Panc1 (cell line): ENCODE measurements at regions not wholly inside any gene's neighbourhood (a gene's known extent, or its start where the extent isn't known, plus 50 kb on each side); places are given as distances from the start of the nearest gene placed in this dataset.

Experiments used
- CTCF ChIP-seq: fragments of 450-650 bp; IDR thresholded peaks from 2 replicates; pipeline ENCODE4 v1.5.1; 2017; ENCODE audit warnings: mild to moderate bottlenecking
- POLR2AphosphoS5 ChIP-seq: IDR thresholded peaks from 2 replicates; pipeline ENCODE4 v1.6.1; 2012; ENCODE audit warnings: mild to moderate bottlenecking, low read depth, low read length, moderate library complexity
- REST ChIP-seq, 2 experiments: IDR thresholded peaks; 2 replicates each; pipeline ENCODE4 v1.6.1; 2011 to 2012; ENCODE audit warnings: low read depth in 2 of 2, control low read depth in 1 of 2, low read length in 1 of 2, mild to moderate bottlenecking in 1 of 2, moderate library complexity in 1 of 2; ENCODE audit not compliant: insufficient read depth in 1 of 2

DNA sequence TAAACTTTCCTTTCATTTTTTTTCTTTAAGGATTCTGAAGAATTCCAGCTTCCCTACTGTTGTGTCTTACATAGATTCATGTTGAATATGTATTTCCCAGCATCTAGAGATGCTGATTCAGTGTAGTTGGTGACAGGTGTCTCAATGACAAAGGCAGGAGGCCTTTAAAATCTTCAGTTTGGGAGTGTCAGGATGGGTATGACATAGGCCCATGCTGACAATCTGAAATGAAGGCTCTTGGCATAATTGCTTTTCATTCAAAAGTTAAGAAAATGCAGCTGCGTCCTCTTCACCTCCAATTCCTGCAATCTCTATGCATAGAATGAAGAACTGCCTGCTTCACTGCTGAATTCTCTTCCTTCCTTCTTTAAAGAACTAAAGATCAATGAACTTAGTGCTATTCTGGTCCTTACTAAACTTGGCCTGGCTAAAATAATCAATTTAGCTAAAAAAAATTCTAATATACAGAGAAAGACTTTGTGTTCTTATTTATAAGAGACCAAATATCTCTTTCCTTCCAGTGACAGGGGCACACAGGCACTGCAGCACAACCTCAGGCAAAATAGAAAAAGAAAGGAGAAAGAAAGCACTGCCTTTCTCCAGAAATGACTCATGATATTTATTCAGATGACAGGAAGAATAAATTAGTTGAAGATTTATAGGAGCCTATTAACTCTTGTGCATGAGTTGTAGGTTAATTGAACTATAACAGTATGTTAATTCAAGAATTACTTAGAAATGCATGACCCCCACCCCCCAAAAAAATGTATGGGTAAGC is 152.6 kb upstream of the GBE1 start:
- no peak for TF ChIP-seq POLR2AphosphoS5
- TF ChIP-seq REST (IDR thresholded peaks at IDR 0.05; ENCODE audit: insufficient read depth in 1 of 2, low read depth in 2 of 2, low read length in 1 of 2), result no peak
- no peak for TF ChIP-seq CTCF
